ENCODE measurements at regions not wholly inside any gene's neighbourhood (a gene's known extent, or its start where the extent isn't known, plus 50 kb on each side); places are given as distances from the start of the nearest gene placed in this dataset.

- Histone ChIP-seq H3K9me3 (ENCODE audit: control insufficient read depth, insufficient read depth, low read length) (peaks cover 6% of the 10 kb centered on the region; the same call in 1 of the 2 replicates), H3K18ac (ENCODE audit: low read depth, low read length) (no peak overlapping the region), H4K91ac (ENCODE audit: insufficient read depth, low read depth, low read length) (no peak overlapping the region), H3K36me3 (ENCODE audit: control insufficient read depth, insufficient read depth, low read length) (no peaks in the 10 kb centered on the region), H3K56ac (ENCODE audit: extremely low read depth, insufficient read depth, low read length) (no peak overlapping the region), H3K4me2 (ENCODE audit: low read depth, low read length) (no peak overlapping the region), H3K27me3 (ENCODE audit: control insufficient read depth, insufficient read depth, low read length) (no peaks in the 10 kb centered on the region), H2AFZ (replicated peaks; ENCODE audit: low read length, poor library complexity) (no peak overlapping the region), H3K9me1 (ENCODE audit: insufficient read depth, low read length) (no peaks in the 10 kb centered on the region), H2BK5ac (ENCODE audit: low read depth, low read length, poor library complexity, severe bottlenecking) (no peak overlapping the region), H3K4ac (ENCODE audit: low read depth, low read length) (no peak overlapping the region), H3K9ac (ENCODE audit: low read depth, low read length) (no peak overlapping the region), H2BK20ac (ENCODE audit: low read depth, low read length) (no peak overlapping the region), H3K27ac (ENCODE audit: insufficient read depth, low read length) (no peak overlapping the region), H3K79me1 (ENCODE audit: low read depth in 1 of 2, low read length in 2 of 2) (no peaks in the 10 kb centered on the region), H2BK120ac (ENCODE audit: low read depth, low read length) (no peak overlapping the region), H4K20me1 (ENCODE audit: insufficient read depth, low read length) (no peaks in the 10 kb centered on the region), H4K8ac (ENCODE audit: low read depth in 2 of 2, low read length in 2 of 2) (no peak overlapping the region), H3K4me3 (ENCODE audit: insufficient read depth, low read depth, low read length) (no peak overlapping the region), H2AK5ac (ENCODE audit: low read depth, low read length) (no peak overlapping the region), H3K14ac (replicated peaks; ENCODE audit: low read depth, low read length) (no peak overlapping the region), H2AK9ac (replicated peaks; ENCODE audit: low read depth, low read length, poor library complexity) (no peak overlapping the region), H3K23ac (ENCODE audit: low read depth, low read length) (no peak overlapping the region), H2BK15ac (ENCODE audit: low read depth, low read length) (no peak overlapping the region), H4K5ac (ENCODE audit: low read depth, low read length) (no peak overlapping the region), H3K4me1 (ENCODE audit: control insufficient read depth, insufficient read depth, low read length) (no peaks in the 10 kb centered on the region)
- 19% methylated on average over 4 of the region's 7 CpGs; no CpG with 5 or more reads in 1 of the 2 experiments for WGBS, 2 experiments (ENCODE audit: extremely low coverage in 2 of 2, insufficient read length in 1 of 2)
- ChIA-PET CTCF (no interaction called here), POLR2A (ENCODE audit: unreplicated experiment) (no interaction called here)
- BruUV-seq (replicated peaks), result no TSS peak
- no peak for TF ChIP-seq MAZ (IDR thresholded peaks at IDR 0.05; ENCODE audit: borderline replicate concordance, low read depth, low read length)
- TF ChIP-seq SMC3 (IDR thresholded peaks at IDR 0.05; ENCODE audit: low read depth, low read length), result no peak
- TF ChIP-seq CEBPB (IDR thresholded peaks at IDR 0.05; ENCODE audit: low read depth, low read length), result no peak
- TF ChIP-seq CTCF (conservative IDR thresholded peaks at IDR 0.05; ENCODE audit: low read depth, low read length), result no peak
- no peak for TF ChIP-seq RFX5 (IDR thresholded peaks at IDR 0.05; ENCODE audit: low read depth, low read length)
- no peak for TF ChIP-seq NFE2L2 (IDR thresholded peaks at IDR 0.05; ENCODE audit: low read depth, low read length)
- in situ Hi-C loops (cut with MboI; ENCODE audit: low sequenced_read_pairs), result no loop called here
- ATAC-seq (ENCODE audit: low read depth), result no peak
- intact Hi-C loops (cut with micrococcal nuclease), result no loop called here
- dilution Hi-C loops (cut with HindIII; ENCODE audit: low sequenced_read_pairs, unreplicated experiment), result no loop called here
- no peak for DNase-seq
Observed at GRCh38 chr16:13611596-13611995, 308.4 kb upstream of the ERCC4 start.

Data from IMR-90 (cell line).